WI38 (cell line): ENCODE measurements at regions not wholly inside any gene's neighbourhood (a gene's known extent, or its start where the extent isn't known, plus 50 kb on each side); places are given as distances from the start of the nearest gene placed in this dataset.

ENCODE experiments used
- H3K4me3 ChIP-seq: 2 replicates; pipeline ENCODE4 v1.5.1; 2011; ENCODE audit warnings: low read depth, mild to moderate bottlenecking, control low read depth, low read length
- CTCF ChIP-seq: IDR thresholded peaks from 2 replicates; pipeline ENCODE4 v1.5.1; 2012; ENCODE audit warnings: low read depth, mild to moderate bottlenecking, control low read depth, low read length

- TF ChIP-seq CTCF: no peak
- no peak overlapping the region for H3K4me3 ChIP-seq
Measured at GRCh38 chr6:125668071-125668470, 81.4 kb upstream of the HEY2 start.

GRCh38 chr6:125670568-125670967, 78.9 kb upstream of the HEY2 start:
- no peak for TF ChIP-seq CTCF
- no peak overlapping the region for H3K4me3 ChIP-seq

GRCh38 chr6:125671323-125671722, 78.1 kb upstream of the HEY2 start:
- H3K4me3 ChIP-seq: no peak overlapping the region
- TF ChIP-seq CTCF: no peak

- TF ChIP-seq CTCF: no peak
- H3K4me3 ChIP-seq: no peak overlapping the region
Measured at GRCh38 chr6:125674230-125674629, 75.2 kb upstream of the HEY2 start.

GRCh38 chr6:125678601-125679000, 70.8 kb upstream of the HEY2 start:
- TF ChIP-seq CTCF: no peak
- no peak overlapping the region for H3K4me3 ChIP-seq

- no peak overlapping the region for H3K4me3 ChIP-seq
- TF ChIP-seq CTCF: no peak
Measured at GRCh38 chr6:125679128-125679527, 70.3 kb upstream of the HEY2 start.

GRCh38 chr6:125679651-125680050, 69.8 kb upstream of the HEY2 start:
- no peak overlapping the region for H3K4me3 ChIP-seq
- TF ChIP-seq CTCF: no peak

GRCh38 chr6:125682939-125683338, 66.5 kb upstream of the HEY2 start:
- no peak for TF ChIP-seq CTCF
- no peak overlapping the region for H3K4me3 ChIP-seq
